GM12878 (cell line): ENCODE measurements at regions not wholly inside any gene's neighbourhood (a gene's known extent, or its start where the extent isn't known, plus 50 kb on each side); places are given as distances from the start of the nearest gene placed in this dataset.

Source experiments
- ATAC-seq: fragments of 200-7000 bp; cut with Tn5 transposase; 3 replicates; pipeline ENCODE4 v1.9.1; 2020; ENCODE audit warnings: mild to moderate bottlenecking, moderate library complexity
- BruUV-seq: library from RNA; stranded (reverse); fragments of 400-500 nt; replicated peaks from 2 replicates; lab custom pipeline; 2021; lab: Mats Ljungman, UMichigan
- CTCF ChIA-PET: fragments of 300-600 bp; sonication (Branson Sonifier 250); formaldehyde crosslinking; extraction: SDS; loops from one replicate; lab custom pipeline; 2021; ENCODE audit warnings: inconsistent platforms; lab: Yijun Ruan, JAX
- POLR2A ChIA-PET: fragments of 350-600 bp; formaldehyde crosslinking; extraction: SDS; loops from one replicate; lab custom pipeline; 2021; ENCODE audit warnings: inconsistent platforms; lab: Charles Lee
- RAD21 ChIA-PET: fragments of 300-600 bp; sonication (Branson Sonifier 250); formaldehyde crosslinking; loops from one replicate; lab custom pipeline; 2023; ENCODE audit warnings: antibody characterized with exemption; ENCODE audit not compliant: unreplicated experiment; lab: Charles Lee
- SMC1A ChIA-PET: fragments of 300-600 bp; sonication (Branson Sonifier 250); formaldehyde crosslinking; loops from one replicate; lab custom pipeline; 2023; ENCODE audit not compliant: unreplicated experiment, uncharacterized antibody; lab: Charles Lee
- DNase-seq: peaks from one replicate; pipeline ENCODE4 v3.0.0-alpha.2; 2011; ENCODE audit warnings: low read depth, low spot score
- FAIRE-seq: peaks from 3 replicates; lab custom pipeline; 2011; peaks lifted over from hg19 to GRCh38; lab: Jason Lieb, UNC
- H2AFZ ChIP-seq: 2 replicates; pipeline ENCODE4 v1.6.0; 2011; ENCODE audit warnings: low read depth, low read length, control low read depth; ENCODE audit not compliant: control insufficient read depth
- H3K27ac ChIP-seq: 2 replicates; pipeline ENCODE4 v1.5.1; 2011; ENCODE audit warnings: control low read depth; ENCODE audit not compliant: control insufficient read depth, insufficient read depth
- H3K27me3 ChIP-seq, 2 experiments: replicated peaks in 1 of 2; 2 replicates each; pipeline versions ENCODE4 v1.6.0 to v1.6.1; 2011; ENCODE audit warnings: low read length in 1 of 2; ENCODE audit not compliant: control insufficient read depth in 2 of 2, insufficient read depth in 2 of 2
- H3K36me3 ChIP-seq, 2 experiments: 2 replicates each; pipeline ENCODE4 v1.5.1; 2011; ENCODE audit warnings: low read length in 1 of 2; ENCODE audit not compliant: control insufficient read depth in 2 of 2, insufficient read depth in 2 of 2
- H3K4me1 ChIP-seq: 2 replicates; pipeline ENCODE4 v1.6.1; 2011; ENCODE audit warnings: mild to moderate bottlenecking, low read length, moderate library complexity, mixed read lengths; ENCODE audit not compliant: control insufficient read depth, insufficient read depth
- H3K4me2 ChIP-seq: 2 replicates; pipeline ENCODE4 v1.6.0; 2011; ENCODE audit warnings: control low read depth; ENCODE audit not compliant: control insufficient read depth, insufficient read depth
- H3K4me3 ChIP-seq: fragments of 200-600 bp; sonication (generic); 2 replicates; pipeline ENCODE4 v1.5.1; 2016
- H3K79me2 ChIP-seq: 2 replicates; pipeline ENCODE4 v1.6.0; 2011; ENCODE audit warnings: low read length; ENCODE audit not compliant: control insufficient read depth, insufficient read depth
- H3K9ac ChIP-seq: 2 replicates; pipeline ENCODE4 v1.8.0; 2011; ENCODE audit warnings: low read length, control low read depth, mixed read lengths; ENCODE audit not compliant: control insufficient read depth, insufficient read depth
- H3K9me3 ChIP-seq: replicated peaks from 3 replicates; pipeline ENCODE4 v1.5.1; 2011; ENCODE audit warnings: mild to moderate bottlenecking, low read length; ENCODE audit not compliant: control insufficient read depth, insufficient read depth
- H4K20me1 ChIP-seq: 2 replicates; pipeline ENCODE4 v1.6.0; 2011; ENCODE audit not compliant: control insufficient read depth, insufficient read depth
- ASH2L ChIP-seq: fragments of 300-600, 200-600 bp; sonication (generic); IDR thresholded peaks from 2 replicates; pipeline ENCODE4 v1.6.1; 2017; ENCODE audit warnings: low read depth, mild to moderate bottlenecking, borderline replicate concordance
- PAX5 ChIP-seq: IDR thresholded peaks from 2 replicates; pipeline ENCODE4 v1.6.1; 2011; ENCODE audit warnings: low read depth, low read length, borderline replicate concordance
- PAX8 ChIP-seq: fragments of 450-650 bp; IDR thresholded peaks from 2 replicates; pipeline ENCODE4 v1.6.1; 2017; ENCODE audit warnings: mild to moderate bottlenecking, moderate library complexity
- RUNX3 ChIP-seq: IDR thresholded peaks from 2 replicates; pipeline ENCODE4 v1.6.1; 2012; ENCODE audit warnings: low read length, inconsistent platforms
- STAT1 ChIP-seq: fragments of 450-650 bp; conservative IDR thresholded peaks from 2 replicates; pipeline ENCODE4 v1.6.1; 2014; ENCODE audit warnings: antibody characterized with exemption, mild to moderate bottlenecking
- ZNF687 ChIP-seq: fragments of 450-650 bp; IDR thresholded peaks from 2 replicates; pipeline ENCODE4 v1.6.1; 2017; ENCODE audit warnings: mild to moderate bottlenecking, moderate library complexity
- WGBS: methylation state at CpG from one replicate; pipeline ENCODE4 v1.1.6; 2016; ENCODE audit warnings: low lambda C conversion rate; ENCODE audit not compliant: insufficient replicate concordance, insufficient coverage; ENCODE audit errors: missing lambda C conversion rate; 5-methylcytosine and 5-hydroxymethylcytosine counted together
- in situ Hi-C: fragments of 300-500 bp; cut with MboI; formaldehyde crosslinking; loops from 9 replicates; pipeline ENCODE4 v1.14.3; 2018; ENCODE audit warnings: mixed read lengths
- intact Hi-C: fragments of 100-400 bp; cut with micrococcal nuclease; formaldehyde crosslinking; loops from one replicate; pipeline ENCODE4 v1.14.2; 2022; ENCODE audit not compliant: unreplicated experiment
- TF ChIP-seq, protein P1 (sequence below): fragments of 150-350 bp; IDR thresholded peaks from 2 replicates; pipeline ENCODE4 v1.6.1; 2014; ENCODE audit warnings: mild to moderate bottlenecking, low read depth, low read length
- TF ChIP-seq, protein P2 (sequence below): IDR thresholded peaks from 2 replicates; pipeline ENCODE4 v1.6.1; 2012; ENCODE audit warnings: low read length, inconsistent platforms

DNA sequence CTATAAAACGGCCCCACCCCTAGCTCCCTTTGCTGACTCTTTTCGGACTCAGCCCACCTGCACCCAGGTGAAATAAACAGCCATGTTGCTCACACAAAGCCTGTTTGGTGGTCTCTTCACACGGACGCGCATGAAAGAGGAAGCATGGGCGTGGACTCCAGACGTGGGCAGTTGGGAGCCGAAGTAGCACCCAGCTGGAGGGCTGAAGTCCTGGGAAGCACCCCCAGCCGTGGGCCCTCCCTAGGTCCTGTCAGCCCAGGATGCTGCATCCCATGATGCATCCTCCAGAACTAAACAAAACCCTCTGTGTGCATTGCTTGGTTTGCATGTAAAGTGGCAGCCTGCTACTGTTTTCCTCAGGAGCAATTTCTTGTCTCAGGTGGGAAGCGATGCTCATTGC is 62.1 kb upstream of the CFAP46 start:
- H3K27me3 ChIP-seq: no peaks in the 10 kb centered on the region
- no peak overlapping the region for H3K4me2 ChIP-seq
- no peaks in the 10 kb centered on the region for H3K4me1 ChIP-seq
- no peaks in the 10 kb centered on the region for H3K36me3 ChIP-seq
- RAD21 ChIA-PET: no interaction called here
- FAIRE-seq: no peak
- no peak overlapping the region for H3K4me3 ChIP-seq
- CTCF ChIA-PET: no interaction called here
- no peaks in the 10 kb centered on the region; the same call in 2 of the 3 replicates for H3K9me3 ChIP-seq
- intact Hi-C loops: no loop called here
- no peak overlapping the region for H3K9ac ChIP-seq
- TF ChIP-seq, protein P1, sequence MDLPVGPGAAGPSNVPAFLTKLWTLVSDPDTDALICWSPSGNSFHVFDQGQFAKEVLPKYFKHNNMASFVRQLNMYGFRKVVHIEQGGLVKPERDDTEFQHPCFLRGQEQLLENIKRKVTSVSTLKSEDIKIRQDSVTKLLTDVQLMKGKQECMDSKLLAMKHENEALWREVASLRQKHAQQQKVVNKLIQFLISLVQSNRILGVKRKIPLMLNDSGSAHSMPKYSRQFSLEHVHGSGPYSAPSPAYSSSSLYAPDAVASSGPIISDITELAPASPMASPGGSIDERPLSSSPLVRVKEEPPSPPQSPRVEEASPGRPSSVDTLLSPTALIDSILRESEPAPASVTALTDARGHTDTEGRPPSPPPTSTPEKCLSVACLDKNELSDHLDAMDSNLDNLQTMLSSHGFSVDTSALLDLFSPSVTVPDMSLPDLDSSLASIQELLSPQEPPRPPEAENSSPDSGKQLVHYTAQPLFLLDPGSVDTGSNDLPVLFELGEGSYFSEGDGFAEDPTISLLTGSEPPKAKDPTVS: no peak
- TF ChIP-seq STAT1: no peak
- H4K20me1 ChIP-seq: no peaks in the 10 kb centered on the region
- H2AFZ ChIP-seq: no peak overlapping the region
- in situ Hi-C loops: no loop called here
- DNase-seq: no peak
- SMC1A ChIA-PET: no interaction called here
- POLR2A ChIA-PET: no interaction called here
- H3K79me2 ChIP-seq: no peaks in the 10 kb centered on the region
- no peak for ATAC-seq
- no peak overlapping the region for H3K27ac ChIP-seq
- 40% methylated on average over 10 of the region's 10 CpGs for WGBS
- BruUV-seq: no TSS peak

DNA sequence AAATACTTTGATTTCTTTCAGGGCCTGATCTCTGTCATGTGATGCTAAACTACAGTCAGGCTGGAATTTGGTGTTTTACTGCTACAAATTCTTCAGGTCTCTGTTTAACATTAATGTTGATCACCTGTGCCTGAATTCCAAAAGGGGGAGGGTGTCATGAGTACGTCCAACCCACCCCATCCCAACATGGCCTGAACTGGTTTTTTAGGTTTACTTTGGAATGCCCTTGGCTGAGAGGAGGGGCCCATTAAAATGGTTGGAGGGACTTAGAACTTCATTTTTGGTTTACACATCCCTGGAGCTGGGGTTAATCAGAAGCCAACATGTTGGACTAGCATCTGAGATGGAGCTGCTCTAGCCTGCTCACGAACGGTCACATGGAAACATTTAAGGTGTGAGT is 60.8 kb upstream of the CFAP46 start:
- H3K4me1 ChIP-seq: no peaks in the 10 kb centered on the region
- BruUV-seq: no TSS peak
- intact Hi-C loops: no loop called here
- H3K4me3 ChIP-seq: no peak overlapping the region
- no peak overlapping the region for H3K4me2 ChIP-seq
- RAD21 ChIA-PET: no interaction called here
- no peak overlapping the region for H3K27ac ChIP-seq
- H2AFZ ChIP-seq: no peak overlapping the region
- no peak overlapping the region for H3K9ac ChIP-seq
- no peaks in the 10 kb centered on the region for H3K27me3 ChIP-seq
- H3K79me2 ChIP-seq: no peaks in the 10 kb centered on the region
- FAIRE-seq (no peak), ATAC-seq (no peak), DNase-seq (no peak)
- no peaks in the 10 kb centered on the region for H3K36me3 ChIP-seq
- WGBS: 40% methylated on average over 3 of the region's 3 CpGs
- POLR2A ChIA-PET: no interaction called here
- TF ChIP-seq ZNF687 (no peak), PAX5 (no peak), PAX8 (no peak), ASH2L (no peak), RUNX3 (no peak)
- TF ChIP-seq, protein P2, sequence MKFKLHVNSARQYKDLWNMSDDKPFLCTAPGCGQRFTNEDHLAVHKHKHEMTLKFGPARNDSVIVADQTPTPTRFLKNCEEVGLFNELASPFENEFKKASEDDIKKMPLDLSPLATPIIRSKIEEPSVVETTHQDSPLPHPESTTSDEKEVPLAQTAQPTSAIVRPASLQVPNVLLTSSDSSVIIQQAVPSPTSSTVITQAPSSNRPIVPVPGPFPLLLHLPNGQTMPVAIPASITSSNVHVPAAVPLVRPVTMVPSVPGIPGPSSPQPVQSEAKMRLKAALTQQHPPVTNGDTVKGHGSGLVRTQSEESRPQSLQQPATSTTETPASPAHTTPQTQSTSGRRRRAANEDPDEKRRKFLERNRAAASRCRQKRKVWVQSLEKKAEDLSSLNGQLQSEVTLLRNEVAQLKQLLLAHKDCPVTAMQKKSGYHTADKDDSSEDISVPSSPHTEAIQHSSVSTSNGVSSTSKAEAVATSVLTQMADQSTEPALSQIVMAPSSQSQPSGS: no peak
- H4K20me1 ChIP-seq: no peaks in the 10 kb centered on the region
- in situ Hi-C loops: no loop called here
- SMC1A ChIA-PET: no interaction called here
- CTCF ChIA-PET: no interaction called here
- no peaks in the 10 kb centered on the region; the same call in 2 of the 3 replicates for H3K9me3 ChIP-seq
